ENCODE measurements at regions not wholly inside any gene's neighbourhood (a gene's known extent, or its start where the extent isn't known, plus 50 kb on each side); places are given as distances from the start of the nearest gene placed in this dataset.

GRCh38 chr14:89598548-89599186 lies 181.6 kb upstream of the FOXN3 start:
- Histone ChIP-seq H3K4me2 (ENCODE audit: low read length) (no peak overlapping the region), H3K9me3 (ENCODE audit: insufficient read depth, low read depth, low read length) (no peaks in the 10 kb centered on the region), H3K27me3 (ENCODE audit: insufficient read depth, low read length) (no peaks in the 10 kb centered on the region), H4K20me1 (ENCODE audit: insufficient read depth, low read length) (no peaks in the 10 kb centered on the region), H2AFZ (ENCODE audit: low read depth, low read length) (no peak overlapping the region), H3K79me2 (ENCODE audit: insufficient read depth, low read length) (peaks cover 43% of the 10 kb centered on the region), H3K9ac (ENCODE audit: low read length) (no peak overlapping the region), H3K36me3 (ENCODE audit: insufficient read depth, low read length) (peaks cover 3% of the 10 kb centered on the region), H3K27ac (ENCODE audit: low read depth, low read length) (no peak overlapping the region), H3K4me3 (ENCODE audit: insufficient read depth, low read depth, low read length) (no peak overlapping the region), H3K4me1 (ENCODE audit: insufficient read depth, low read length) (no peaks in the 10 kb centered on the region)
- H3K36me3 Mint-ChIP-seq (ENCODE audit: low read depth, unreplicated experiment) = peaks cover 20% of the 10 kb centered on the region
- FAIRE-seq = no peak
- no peak for TF ChIP-seq EZH2 (IDR thresholded peaks at IDR 0.05; ENCODE audit: insufficient read depth, low read length)
- TF ChIP-seq, protein P1, sequence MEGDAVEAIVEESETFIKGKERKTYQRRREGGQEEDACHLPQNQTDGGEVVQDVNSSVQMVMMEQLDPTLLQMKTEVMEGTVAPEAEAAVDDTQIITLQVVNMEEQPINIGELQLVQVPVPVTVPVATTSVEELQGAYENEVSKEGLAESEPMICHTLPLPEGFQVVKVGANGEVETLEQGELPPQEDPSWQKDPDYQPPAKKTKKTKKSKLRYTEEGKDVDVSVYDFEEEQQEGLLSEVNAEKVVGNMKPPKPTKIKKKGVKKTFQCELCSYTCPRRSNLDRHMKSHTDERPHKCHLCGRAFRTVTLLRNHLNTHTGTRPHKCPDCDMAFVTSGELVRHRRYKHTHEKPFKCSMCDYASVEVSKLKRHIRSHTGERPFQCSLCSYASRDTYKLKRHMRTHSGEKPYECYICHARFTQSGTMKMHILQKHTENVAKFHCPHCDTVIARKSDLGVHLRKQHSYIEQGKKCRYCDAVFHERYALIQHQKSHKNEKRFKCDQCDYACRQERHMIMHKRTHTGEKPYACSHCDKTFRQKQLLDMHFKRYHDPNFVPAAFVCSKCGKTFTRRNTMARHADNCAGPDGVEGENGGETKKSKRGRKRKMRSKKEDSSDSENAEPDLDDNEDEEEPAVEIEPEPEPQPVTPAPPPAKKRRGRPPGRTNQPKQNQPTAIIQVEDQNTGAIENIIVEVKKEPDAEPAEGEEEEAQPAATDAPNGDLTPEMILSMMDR (IDR thresholded peaks at IDR 0.05; ENCODE audit: insufficient read depth, low read depth, low read length) = no peak
- peaks cover 22% of the 10 kb centered on the region for H3K9me3 Mint-ChIP-seq (ENCODE audit: unreplicated experiment)
- H3K4me3 Mint-ChIP-seq (ENCODE audit: unreplicated experiment) = no peak overlapping the region
- no peak overlapping the region for H3K27ac Mint-ChIP-seq (ENCODE audit: unreplicated experiment)
- DNase-seq (ENCODE audit: low read depth) = no peak
- H3K4me1 Mint-ChIP-seq (ENCODE audit: low read depth, unreplicated experiment) = peaks cover 6% of the 10 kb centered on the region
- H3K27me3 Mint-ChIP-seq (ENCODE audit: low read depth, unreplicated experiment) = no peaks in the 10 kb centered on the region

DNA sequence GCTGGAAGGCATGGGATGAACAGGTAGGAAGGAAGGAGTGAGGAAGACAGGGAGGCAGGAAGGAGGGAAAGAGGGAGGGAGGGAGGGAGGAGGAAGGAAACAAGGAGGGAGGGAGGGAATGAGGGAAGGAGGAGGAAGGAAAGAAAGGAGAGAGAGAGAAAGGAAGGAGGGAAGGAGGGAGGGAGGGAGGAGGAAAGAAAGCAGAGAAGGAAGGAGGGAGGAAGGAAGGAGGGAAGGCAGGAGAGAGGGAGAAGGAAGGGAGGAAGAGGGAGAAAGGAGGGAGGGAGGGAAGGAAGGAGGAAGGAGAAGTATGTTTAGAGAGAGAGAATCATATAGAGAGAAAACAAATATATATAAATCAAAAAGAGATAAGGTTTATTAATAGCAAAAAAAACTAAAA lies 175.9 kb upstream of the FOXN3 start:
- TF ChIP-seq, protein P1 (IDR thresholded peaks at IDR 0.05; ENCODE audit: insufficient read depth, low read depth, low read length) = no peak
- no peak for TF ChIP-seq EZH2 (IDR thresholded peaks at IDR 0.05; ENCODE audit: insufficient read depth, low read length)
- Mint-ChIP-seq H3K27me3 (ENCODE audit: low read depth, unreplicated experiment) (no peaks in the 10 kb centered on the region), H3K4me1 (ENCODE audit: low read depth, unreplicated experiment) (peaks cover 4% of the 10 kb centered on the region), H3K4me3 (ENCODE audit: unreplicated experiment) (no peak overlapping the region), H3K36me3 (ENCODE audit: low read depth, unreplicated experiment) (peaks cover 24% of the 10 kb centered on the region), H3K27ac (ENCODE audit: unreplicated experiment) (no peak overlapping the region), H3K9me3 (ENCODE audit: unreplicated experiment) (peaks cover 11% of the 10 kb centered on the region)
- H3K4me3 ChIP-seq (ENCODE audit: insufficient read depth, low read depth, low read length) = no peak overlapping the region
- peaks cover 3% of the 10 kb centered on the region for H3K36me3 ChIP-seq (ENCODE audit: insufficient read depth, low read length)
- no peak overlapping the region for H2AFZ ChIP-seq (ENCODE audit: low read depth, low read length)
- no peaks in the 10 kb centered on the region for H3K9me3 ChIP-seq (ENCODE audit: insufficient read depth, low read depth, low read length)
- H3K27me3 ChIP-seq (ENCODE audit: insufficient read depth, low read length) = no peaks in the 10 kb centered on the region
- H4K20me1 ChIP-seq (ENCODE audit: insufficient read depth, low read length) = peaks cover 24% of the 10 kb centered on the region
- no peak overlapping the region for H3K9ac ChIP-seq (ENCODE audit: low read length)
- DNase-seq (ENCODE audit: low read depth) = no peak
- FAIRE-seq = no peak
- H3K27ac ChIP-seq (ENCODE audit: low read depth, low read length) = no peak overlapping the region
- no peaks in the 10 kb centered on the region for H3K4me1 ChIP-seq (ENCODE audit: insufficient read depth, low read length)
- peaks cover 39% of the 10 kb centered on the region for H3K79me2 ChIP-seq (ENCODE audit: insufficient read depth, low read length)
- H3K4me2 ChIP-seq (ENCODE audit: low read length) = no peak overlapping the region

- peaks cover 6% of the 10 kb centered on the region for H3K4me1 Mint-ChIP-seq (ENCODE audit: low read depth, unreplicated experiment)
- no peak for DNase-seq (ENCODE audit: low read depth)
These were observed 172.5 kb upstream of the FOXN3 start for GRCh38 chr14:89589400-89590118.

More at GRCh38 chr14:89589400-89590118, 172.5 kb upstream of the FOXN3 start:
- Histone ChIP-seq H3K4me1 (ENCODE audit: insufficient read depth, low read length) (no peaks in the 10 kb centered on the region), H3K9ac (ENCODE audit: low read length) (no peak overlapping the region), H3K9me3 (ENCODE audit: insufficient read depth, low read depth, low read length) (no peaks in the 10 kb centered on the region), H3K36me3 (ENCODE audit: insufficient read depth, low read length) (peaks cover 3% of the 10 kb centered on the region), H3K4me3 (ENCODE audit: insufficient read depth, low read depth, low read length) (no peak overlapping the region), H3K4me2 (ENCODE audit: low read length) (no peak overlapping the region), H3K27me3 (ENCODE audit: insufficient read depth, low read length) (no peaks in the 10 kb centered on the region), H3K27ac (ENCODE audit: low read depth, low read length) (no peak overlapping the region), H2AFZ (ENCODE audit: low read depth, low read length) (no peak overlapping the region), H4K20me1 (ENCODE audit: insufficient read depth, low read length) (peaks cover 37% of the 10 kb centered on the region), H3K79me2 (ENCODE audit: insufficient read depth, low read length) (peaks cover 44% of the 10 kb centered on the region)
- Mint-ChIP-seq H3K9me3 (ENCODE audit: unreplicated experiment) (peaks cover 9% of the 10 kb centered on the region), H3K27ac (ENCODE audit: unreplicated experiment) (no peak overlapping the region), H3K27me3 (ENCODE audit: low read depth, unreplicated experiment) (no peaks in the 10 kb centered on the region), H3K36me3 (ENCODE audit: low read depth, unreplicated experiment) (peaks cover 28% of the 10 kb centered on the region), H3K4me3 (ENCODE audit: unreplicated experiment) (no peak overlapping the region)
- TF ChIP-seq EZH2 (IDR thresholded peaks at IDR 0.05; ENCODE audit: insufficient read depth, low read length) = no peak
- TF ChIP-seq, protein P1 (IDR thresholded peaks at IDR 0.05; ENCODE audit: insufficient read depth, low read depth, low read length) = no peak
- no peak for FAIRE-seq
